ENCODE measurements at regions not wholly inside any gene's neighbourhood (a gene's known extent, or its start where the extent isn't known, plus 50 kb on each side); places are given as distances from the start of the nearest gene placed in this dataset.

- Histone ChIP-seq H3K27me3 (ENCODE audit: insufficient read depth, poor library complexity, severe bottlenecking) (no peaks in the 10 kb centered on the region), H3K36me3 (ENCODE audit: low read depth) (no peaks in the 10 kb centered on the region), H3K4me1 (ENCODE audit: insufficient read depth, poor library complexity, severe bottlenecking) (no peaks in the 10 kb centered on the region), H3K9me3 (ENCODE audit: severe bottlenecking) (no peaks in the 10 kb centered on the region), H3K27ac (ENCODE audit: poor library complexity, severe bottlenecking) (no peak overlapping the region), H3K4me3 (ENCODE audit: severe bottlenecking) (no peak overlapping the region)
- no peak for TF ChIP-seq CTCF (IDR thresholded peaks at IDR 0.05; ENCODE audit: poor library complexity, severe bottlenecking)
- DNase-seq (ENCODE audit: low spot score), result no peak
- no peak for ATAC-seq (ENCODE audit: low read depth)
Measured at GRCh38 chr12:126558219-126558618, 1493.0 kb downstream of the AACS start.

GRCh38 chr12:126558810-126559209 is 1493.6 kb downstream of the AACS start:
- no peaks in the 10 kb centered on the region for H3K4me1 ChIP-seq (ENCODE audit: insufficient read depth, poor library complexity, severe bottlenecking)
- DNase-seq (ENCODE audit: low spot score) (no peak), ATAC-seq (ENCODE audit: low read depth) (no peak)
- no peaks in the 10 kb centered on the region for H3K27me3 ChIP-seq (ENCODE audit: insufficient read depth, poor library complexity, severe bottlenecking)
- no peaks in the 10 kb centered on the region for H3K36me3 ChIP-seq (ENCODE audit: low read depth)
- TF ChIP-seq CTCF (IDR thresholded peaks at IDR 0.05; ENCODE audit: poor library complexity, severe bottlenecking), result no peak
- no peak overlapping the region for H3K27ac ChIP-seq (ENCODE audit: poor library complexity, severe bottlenecking)
- H3K4me3 ChIP-seq (ENCODE audit: severe bottlenecking), result no peak overlapping the region
- no peaks in the 10 kb centered on the region for H3K9me3 ChIP-seq (ENCODE audit: severe bottlenecking)

GRCh38 chr12:126567016-126567415 is 1501.8 kb downstream of the AACS start:
- no peak for TF ChIP-seq CTCF (IDR thresholded peaks at IDR 0.05; ENCODE audit: poor library complexity, severe bottlenecking)
- Histone ChIP-seq H3K27ac (ENCODE audit: poor library complexity, severe bottlenecking) (no peak overlapping the region), H3K9me3 (ENCODE audit: severe bottlenecking) (no peaks in the 10 kb centered on the region), H3K27me3 (ENCODE audit: insufficient read depth, poor library complexity, severe bottlenecking) (no peaks in the 10 kb centered on the region), H3K36me3 (ENCODE audit: low read depth) (no peaks in the 10 kb centered on the region), H3K4me3 (ENCODE audit: severe bottlenecking) (no peak overlapping the region), H3K4me1 (ENCODE audit: insufficient read depth, poor library complexity, severe bottlenecking) (no peaks in the 10 kb centered on the region)
- no peak for ATAC-seq (ENCODE audit: low read depth)
- DNase-seq (ENCODE audit: low spot score), result no peak

GRCh38 chr12:126569706-126570105 is 1504.5 kb downstream of the AACS start:
- no peak overlapping the region for H3K27ac ChIP-seq (ENCODE audit: poor library complexity, severe bottlenecking)
- no peak overlapping the region for H3K4me3 ChIP-seq (ENCODE audit: severe bottlenecking)
- no peaks in the 10 kb centered on the region for H3K27me3 ChIP-seq (ENCODE audit: insufficient read depth, poor library complexity, severe bottlenecking)
- no peaks in the 10 kb centered on the region for H3K4me1 ChIP-seq (ENCODE audit: insufficient read depth, poor library complexity, severe bottlenecking)
- no peaks in the 10 kb centered on the region for H3K9me3 ChIP-seq (ENCODE audit: severe bottlenecking)
- ATAC-seq (ENCODE audit: low read depth), result no peak
- no peak for TF ChIP-seq CTCF (IDR thresholded peaks at IDR 0.05; ENCODE audit: poor library complexity, severe bottlenecking)
- DNase-seq (ENCODE audit: low spot score), result no peak
- H3K36me3 ChIP-seq (ENCODE audit: low read depth), result no peaks in the 10 kb centered on the region

- Histone ChIP-seq H3K27me3 (ENCODE audit: insufficient read depth, poor library complexity, severe bottlenecking) (no peaks in the 10 kb centered on the region), H3K4me3 (ENCODE audit: severe bottlenecking) (no peak overlapping the region), H3K27ac (ENCODE audit: poor library complexity, severe bottlenecking) (no peak overlapping the region), H3K9me3 (ENCODE audit: severe bottlenecking) (no peaks in the 10 kb centered on the region), H3K4me1 (ENCODE audit: insufficient read depth, poor library complexity, severe bottlenecking) (no peaks in the 10 kb centered on the region), H3K36me3 (ENCODE audit: low read depth) (no peaks in the 10 kb centered on the region)
- TF ChIP-seq CTCF (IDR thresholded peaks at IDR 0.05; ENCODE audit: poor library complexity, severe bottlenecking), result no peak
- no peak for DNase-seq (ENCODE audit: low spot score)
- no peak for ATAC-seq (ENCODE audit: low read depth)
Measured at GRCh38 chr12:126570566-126570965, 1505.3 kb downstream of the AACS start.
